DND-41 (cell line): ENCODE measurements at regions not wholly inside any gene's neighbourhood (a gene's known extent, or its start where the extent isn't known, plus 50 kb on each side); places are given as distances from the start of the nearest gene placed in this dataset.

ENCODE experiments used
- ATAC-seq: fragments of 200-7000 bp; cut with Tn5 transposase; 3 replicates; pipeline ENCODE4 v1.9.1; 2021; ENCODE audit warnings: low read depth; ENCODE audit not compliant: insufficient read depth
- DNase-seq: peaks from one replicate; pipeline ENCODE4 v3.0.0-alpha.2; 2020
- H2AFZ ChIP-seq: 2 replicates; pipeline ENCODE4 v1.6.0; 2012; ENCODE audit warnings: low read depth, low read length
- H3K27ac ChIP-seq: 2 replicates; pipeline ENCODE4 v1.5.1; 2012; ENCODE audit warnings: low read length, inconsistent platforms
- H3K27me3 ChIP-seq: fragments of 200-600 bp; sonication (generic); 2 replicates; pipeline ENCODE4 v1.6.0; 2012; ENCODE audit warnings: low read length, mild to moderate bottlenecking, inconsistent platforms; ENCODE audit not compliant: insufficient read depth, poor library complexity
- H3K36me3 ChIP-seq: 2 replicates; pipeline ENCODE4 v1.5.1; 2012; ENCODE audit warnings: low read length, inconsistent platforms; ENCODE audit not compliant: insufficient read depth
- H3K4me1 ChIP-seq: 2 replicates; pipeline ENCODE4 v1.5.1; 2012; ENCODE audit warnings: mild to moderate bottlenecking, low read length; ENCODE audit not compliant: insufficient read depth
- H3K4me2 ChIP-seq: 2 replicates; pipeline ENCODE4 v1.6.0; 2012; ENCODE audit warnings: mild to moderate bottlenecking, moderate library complexity, low read length, inconsistent platforms; ENCODE audit not compliant: insufficient read depth
- H3K4me3 ChIP-seq, 2 experiments: fragments of 200-600 bp in 1 of 2; shearing (Covaris generic) in 1 of 2; 2 replicates each; pipeline ENCODE4 v1.5.1; 2012 to 2016; ENCODE audit warnings: inconsistent platforms in 2 of 2, low read length in 2 of 2, mild to moderate bottlenecking in 2 of 2, low read depth in 1 of 2, moderate library complexity in 1 of 2
- H3K79me2 ChIP-seq: 2 replicates; pipeline ENCODE4 v1.6.0; 2012; ENCODE audit warnings: low read length, inconsistent platforms; ENCODE audit not compliant: insufficient read depth
- H3K9ac ChIP-seq: 2 replicates; pipeline ENCODE4 v1.6.0; 2012; ENCODE audit warnings: low read depth, mild to moderate bottlenecking, inconsistent platforms, low read length, moderate library complexity
- H3K9me3 ChIP-seq: 2 replicates; pipeline ENCODE4 v1.5.1; 2012; ENCODE audit warnings: low read length, moderate library complexity, mild to moderate bottlenecking, inconsistent platforms; ENCODE audit not compliant: insufficient read depth, severe bottlenecking
- H4K20me1 ChIP-seq: 2 replicates; pipeline ENCODE4 v1.6.0; 2012; ENCODE audit warnings: low read length; ENCODE audit not compliant: insufficient read depth
- EZH2 ChIP-seq: IDR thresholded peaks from 3 replicates; pipeline ENCODE4 v1.6.1; 2012; ENCODE audit warnings: borderline replicate concordance, low read depth, mild to moderate bottlenecking, moderate library complexity, low read length, inconsistent platforms; ENCODE audit not compliant: severe bottlenecking
- TF ChIP-seq, protein P1 (sequence below): IDR thresholded peaks from 2 replicates; pipeline ENCODE4 v1.5.1; 2012; ENCODE audit warnings: borderline replicate concordance, low read length, moderate library complexity, mild to moderate bottlenecking; ENCODE audit not compliant: poor library complexity, severe bottlenecking; ENCODE audit errors: extremely low read depth

DNA sequence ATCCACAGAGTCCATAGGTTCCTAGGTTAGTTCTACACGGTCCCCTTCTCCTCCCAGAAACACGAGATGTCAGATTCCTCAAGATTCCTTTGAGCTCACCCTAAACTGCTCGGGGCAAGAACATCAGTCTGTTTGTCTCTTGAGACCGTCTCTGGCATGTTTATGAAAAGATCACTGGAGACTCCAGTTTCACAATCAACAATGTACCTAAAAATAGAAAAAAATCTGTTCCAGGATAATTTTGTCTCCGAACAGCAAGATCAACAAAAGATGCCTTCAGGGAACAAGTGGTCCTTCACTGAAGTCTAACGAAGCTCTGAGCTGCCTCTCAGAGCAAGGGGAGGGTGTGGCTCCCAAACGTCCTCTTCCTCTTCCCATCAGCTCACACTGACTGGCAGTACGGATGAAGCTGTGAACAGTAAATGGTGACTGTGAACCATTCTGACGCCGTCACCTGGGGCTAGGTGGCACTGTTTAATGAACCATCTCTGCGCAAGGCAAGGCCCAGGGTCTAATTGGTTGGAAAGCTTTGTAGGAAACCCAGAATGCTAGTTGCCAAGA is 156.2 kb upstream of the LYZL1 start:
- Histone ChIP-seq H3K4me2 (no peak overlapping the region), H3K9me3 (no peaks in the 10 kb centered on the region), H3K36me3 (no peaks in the 10 kb centered on the region), H3K27ac (no peak overlapping the region), H3K27me3 (peaks cover 16% of the 10 kb centered on the region), H3K9ac (no peak overlapping the region), H3K79me2 (no peaks in the 10 kb centered on the region), H3K4me3 (no peak overlapping the region), H4K20me1 (no peaks in the 10 kb centered on the region), H2AFZ (no peak overlapping the region), H3K4me1 (no peaks in the 10 kb centered on the region)
- ATAC-seq: no peak
- TF ChIP-seq EZH2: no peak
- TF ChIP-seq, protein P1, sequence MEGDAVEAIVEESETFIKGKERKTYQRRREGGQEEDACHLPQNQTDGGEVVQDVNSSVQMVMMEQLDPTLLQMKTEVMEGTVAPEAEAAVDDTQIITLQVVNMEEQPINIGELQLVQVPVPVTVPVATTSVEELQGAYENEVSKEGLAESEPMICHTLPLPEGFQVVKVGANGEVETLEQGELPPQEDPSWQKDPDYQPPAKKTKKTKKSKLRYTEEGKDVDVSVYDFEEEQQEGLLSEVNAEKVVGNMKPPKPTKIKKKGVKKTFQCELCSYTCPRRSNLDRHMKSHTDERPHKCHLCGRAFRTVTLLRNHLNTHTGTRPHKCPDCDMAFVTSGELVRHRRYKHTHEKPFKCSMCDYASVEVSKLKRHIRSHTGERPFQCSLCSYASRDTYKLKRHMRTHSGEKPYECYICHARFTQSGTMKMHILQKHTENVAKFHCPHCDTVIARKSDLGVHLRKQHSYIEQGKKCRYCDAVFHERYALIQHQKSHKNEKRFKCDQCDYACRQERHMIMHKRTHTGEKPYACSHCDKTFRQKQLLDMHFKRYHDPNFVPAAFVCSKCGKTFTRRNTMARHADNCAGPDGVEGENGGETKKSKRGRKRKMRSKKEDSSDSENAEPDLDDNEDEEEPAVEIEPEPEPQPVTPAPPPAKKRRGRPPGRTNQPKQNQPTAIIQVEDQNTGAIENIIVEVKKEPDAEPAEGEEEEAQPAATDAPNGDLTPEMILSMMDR: no peak
- DNase-seq: no peak

DNA sequence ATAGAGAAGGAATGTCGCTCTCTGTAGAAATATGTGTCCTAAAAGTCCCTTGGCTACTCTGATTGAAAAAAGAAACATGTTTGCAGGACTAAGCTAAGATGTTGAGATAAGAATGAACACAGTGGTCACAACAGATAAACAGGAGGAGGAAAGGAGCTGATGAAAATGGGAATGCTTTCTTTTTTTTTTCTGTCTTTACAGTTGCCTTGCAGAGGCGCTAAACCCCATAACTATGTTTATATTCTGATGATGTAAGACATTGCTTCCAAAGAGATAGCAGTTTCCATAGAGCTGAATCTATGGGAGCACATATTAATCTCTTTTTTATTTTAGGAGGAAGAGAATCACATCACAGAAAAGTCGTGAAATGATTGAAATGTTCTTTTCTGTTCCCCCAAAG is 153.5 kb upstream of the LYZL1 start:
- no peaks in the 10 kb centered on the region for H3K79me2 ChIP-seq
- no peak overlapping the region for H3K4me2 ChIP-seq
- H3K9me3 ChIP-seq: no peaks in the 10 kb centered on the region
- H2AFZ ChIP-seq: no peak overlapping the region
- H3K9ac ChIP-seq: no peak overlapping the region
- H3K4me1 ChIP-seq: no peaks in the 10 kb centered on the region
- no peak overlapping the region for H3K4me3 ChIP-seq
- no peaks in the 10 kb centered on the region for H3K36me3 ChIP-seq
- DNase-seq: no peak
- TF ChIP-seq EZH2: no peak
- TF ChIP-seq, protein P1: no peak
- no peak for ATAC-seq
- peaks cover 19% of the 10 kb centered on the region for H3K27me3 ChIP-seq
- no peaks in the 10 kb centered on the region for H4K20me1 ChIP-seq
- H3K27ac ChIP-seq: no peak overlapping the region

DNA sequence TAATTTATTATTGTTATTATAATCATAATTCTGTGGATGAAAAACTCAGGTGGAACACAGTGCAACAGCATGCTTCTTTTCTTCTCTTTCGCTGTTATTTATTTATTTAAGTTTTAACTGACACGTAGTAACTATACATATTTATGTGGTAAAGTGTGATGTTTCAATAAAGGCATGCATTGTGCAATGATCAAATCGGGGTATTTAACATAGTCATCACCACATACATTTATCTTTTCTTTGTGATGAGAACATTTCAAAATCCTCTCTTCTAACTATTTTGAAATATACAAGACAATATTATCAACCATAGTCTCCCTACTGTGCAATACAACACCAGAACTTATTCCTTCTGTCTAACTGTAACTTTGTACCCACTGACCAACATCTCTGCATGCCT is 152.5 kb upstream of the LYZL1 start:
- H4K20me1 ChIP-seq: no peaks in the 10 kb centered on the region
- H3K4me2 ChIP-seq: no peak overlapping the region
- no peaks in the 10 kb centered on the region for H3K36me3 ChIP-seq
- no peak overlapping the region for H3K9ac ChIP-seq
- no peaks in the 10 kb centered on the region for H3K4me1 ChIP-seq
- peaks cover 23% of the 10 kb centered on the region for H3K27me3 ChIP-seq
- H3K9me3 ChIP-seq: no peaks in the 10 kb centered on the region
- ATAC-seq: no peak
- H3K27ac ChIP-seq: no peak overlapping the region
- no peak overlapping the region for H2AFZ ChIP-seq
- no peak overlapping the region for H3K4me3 ChIP-seq
- no peaks in the 10 kb centered on the region for H3K79me2 ChIP-seq
- DNase-seq: no peak
- TF ChIP-seq, protein P1: no peak
- no peak for TF ChIP-seq EZH2

DNA sequence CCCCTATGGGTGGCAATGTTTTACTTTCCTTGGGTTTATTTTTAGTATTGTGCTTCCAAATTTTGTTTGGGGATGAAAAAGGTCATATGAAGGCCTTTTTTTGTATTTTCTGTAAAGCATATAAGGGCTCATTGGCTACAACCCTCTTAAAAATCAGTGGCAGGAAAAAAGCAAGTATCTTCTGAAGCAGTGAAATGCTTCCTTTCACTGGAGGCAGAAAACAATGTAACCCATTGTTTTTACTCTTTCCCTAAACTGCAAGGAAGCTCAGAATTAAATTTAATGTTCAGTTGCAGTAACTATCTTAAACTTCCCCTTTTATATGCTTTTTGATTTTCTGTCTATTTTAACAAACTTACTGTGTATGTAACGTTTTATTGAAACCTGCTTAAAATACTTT is 148.7 kb upstream of the LYZL1 start:
- Histone ChIP-seq H2AFZ (no peak overlapping the region), H3K9ac (no peak overlapping the region), H3K36me3 (no peaks in the 10 kb centered on the region), H4K20me1 (no peaks in the 10 kb centered on the region), H3K9me3 (no peaks in the 10 kb centered on the region), H3K4me1 (no peaks in the 10 kb centered on the region), H3K4me2 (no peak overlapping the region), H3K27ac (no peak overlapping the region), H3K4me3 (no peak overlapping the region), H3K27me3 (peaks cover 17% of the 10 kb centered on the region), H3K79me2 (no peaks in the 10 kb centered on the region)
- DNase-seq (no peak), ATAC-seq (no peak)
- TF ChIP-seq EZH2: no peak
- TF ChIP-seq, protein P1: no peak
